ENCODE measurements at regions not wholly inside any gene's neighbourhood (a gene's known extent, or its start where the extent isn't known, plus 50 kb on each side); places are given as distances from the start of the nearest gene placed in this dataset.

DNA sequence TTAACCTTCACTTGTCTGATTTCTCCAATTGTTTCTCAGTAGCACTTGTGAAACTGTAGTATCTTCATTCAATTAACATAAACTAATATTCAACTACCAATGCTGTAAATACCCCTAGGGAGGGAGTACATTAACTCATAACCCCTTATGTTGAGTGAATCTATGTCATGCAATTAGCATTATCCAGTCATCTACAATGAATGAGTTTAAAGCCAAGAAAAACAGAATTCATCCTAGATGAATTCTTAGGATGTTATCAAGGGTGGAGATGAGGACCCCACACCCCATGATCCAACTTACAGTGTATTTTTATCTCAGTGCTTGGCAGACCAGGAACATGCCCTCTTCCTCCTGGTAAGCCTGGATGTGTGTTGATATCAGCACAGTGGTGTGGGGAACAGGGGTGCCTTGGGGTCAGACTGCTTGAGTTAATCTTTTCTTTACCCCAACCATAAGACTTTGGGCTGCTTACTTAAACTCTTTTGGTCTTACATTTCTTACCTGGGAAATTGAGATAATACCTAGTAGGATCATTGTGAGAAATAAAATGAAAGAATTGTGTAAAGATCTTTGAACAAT lies 62.1 kb upstream of the SCOC start:
- CTCF ChIA-PET = interaction anchor here (1.2 to 2.3 kb wide), 3 partner anchors 15 to 19 kb away, joined by 5 to 9 read pairs (median 5); no protein-coding TSS in a partner anchor
- Histone ChIP-seq H3K9me2 (ENCODE audit: insufficient read depth) (no peaks in the 10 kb centered on the region), H3K27me3 (ENCODE audit: insufficient read depth, low read length) (no peaks in the 10 kb centered on the region), H3K9ac (ENCODE audit: low read length) (no peak overlapping the region), H3K4me1 (ENCODE audit: control insufficient read depth in 1 of 2, insufficient read depth in 2 of 2, low read length in 2 of 2) (no peaks in the 10 kb centered on the region), H2AFZ (ENCODE audit: low read depth, low read length, poor library complexity, severe bottlenecking) (no peak overlapping the region), H3K4me3 (replicated peaks in 1 of 2; ENCODE audit: low read depth in 1 of 2, low read length in 2 of 2) (no peak overlapping the region), H3K9me3 (ENCODE audit: control insufficient read depth in 1 of 2, insufficient read depth in 1 of 2, low read depth in 1 of 2, low read length in 2 of 2) (no peaks in the 10 kb centered on the region), H4K20me1 (ENCODE audit: insufficient read depth) (no peaks in the 10 kb centered on the region), H3K79me2 (ENCODE audit: insufficient read depth, low read length) (no peaks in the 10 kb centered on the region), H3K36me3 (ENCODE audit: control insufficient read depth in 1 of 2, insufficient read depth in 2 of 2, low read length in 2 of 2) (no peaks in the 10 kb centered on the region), H3K4me2 (ENCODE audit: low read length) (no peak overlapping the region), H3K27ac (ENCODE audit: low read depth, low read length) (no peak overlapping the region)
- ATAC-seq = no peak
- RAD21 ChIA-PET (ENCODE audit: low non-redundant PET in 1 of 2, low total read pairs in 2 of 2, uncharacterized antibody in 2 of 2, unreplicated experiment in 2 of 2) = no interaction called here
- no peak for DNase-seq (ENCODE audit: low read depth, low spot score)
- BruUV-seq (replicated peaks) = no TSS peak
- intact Hi-C loops (cut with micrococcal nuclease) = no loop called here
- TF ChIP-seq YY1 (IDR thresholded peaks at IDR 0.05; ENCODE audit: extremely low read depth, insufficient replicate concordance, low read depth, low read length) (no peak), EZH2phosphoT487 (IDR thresholded peaks at IDR 0.05; ENCODE audit: borderline replicate concordance) (no peak), EZH2 (IDR thresholded peaks at IDR 0.05) (no peak), TCF7L2 (IDR thresholded peaks at IDR 0.05; ENCODE audit: borderline replicate concordance, extremely low read depth, insufficient read depth, insufficient read length) (no peak), SP1 (IDR thresholded peaks at IDR 0.05; ENCODE audit: low read depth) (no peak), SIN3A (IDR thresholded peaks at IDR 0.05; ENCODE audit: low read depth) (no peak), ELF1 (IDR thresholded peaks at IDR 0.05; ENCODE audit: borderline replicate concordance, low read depth) (no peak), ZFX (IDR thresholded peaks at IDR 0.05) (no peak), RAD21 (IDR thresholded peaks at IDR 0.05; ENCODE audit: low read depth) (no peak), ZNF274 (IDR thresholded peaks at IDR 0.05; ENCODE audit: low read depth, low read length) (no peak), JUND (IDR thresholded peaks at IDR 0.05) (no peak), CBX3 (IDR thresholded peaks at IDR 0.05; ENCODE audit: low read depth) (no peak), POLR2A (IDR thresholded peaks at IDR 0.05; ENCODE audit: borderline replicate concordance, extremely low read depth, insufficient read depth, insufficient read length) (no peak), POLR2AphosphoS5 (IDR thresholded peaks at IDR 0.05; ENCODE audit: low read depth, low read length) (no peak), SRF (IDR thresholded peaks at IDR 0.05; ENCODE audit: low read depth) (no peak)
- TF ChIP-seq, protein P1, sequence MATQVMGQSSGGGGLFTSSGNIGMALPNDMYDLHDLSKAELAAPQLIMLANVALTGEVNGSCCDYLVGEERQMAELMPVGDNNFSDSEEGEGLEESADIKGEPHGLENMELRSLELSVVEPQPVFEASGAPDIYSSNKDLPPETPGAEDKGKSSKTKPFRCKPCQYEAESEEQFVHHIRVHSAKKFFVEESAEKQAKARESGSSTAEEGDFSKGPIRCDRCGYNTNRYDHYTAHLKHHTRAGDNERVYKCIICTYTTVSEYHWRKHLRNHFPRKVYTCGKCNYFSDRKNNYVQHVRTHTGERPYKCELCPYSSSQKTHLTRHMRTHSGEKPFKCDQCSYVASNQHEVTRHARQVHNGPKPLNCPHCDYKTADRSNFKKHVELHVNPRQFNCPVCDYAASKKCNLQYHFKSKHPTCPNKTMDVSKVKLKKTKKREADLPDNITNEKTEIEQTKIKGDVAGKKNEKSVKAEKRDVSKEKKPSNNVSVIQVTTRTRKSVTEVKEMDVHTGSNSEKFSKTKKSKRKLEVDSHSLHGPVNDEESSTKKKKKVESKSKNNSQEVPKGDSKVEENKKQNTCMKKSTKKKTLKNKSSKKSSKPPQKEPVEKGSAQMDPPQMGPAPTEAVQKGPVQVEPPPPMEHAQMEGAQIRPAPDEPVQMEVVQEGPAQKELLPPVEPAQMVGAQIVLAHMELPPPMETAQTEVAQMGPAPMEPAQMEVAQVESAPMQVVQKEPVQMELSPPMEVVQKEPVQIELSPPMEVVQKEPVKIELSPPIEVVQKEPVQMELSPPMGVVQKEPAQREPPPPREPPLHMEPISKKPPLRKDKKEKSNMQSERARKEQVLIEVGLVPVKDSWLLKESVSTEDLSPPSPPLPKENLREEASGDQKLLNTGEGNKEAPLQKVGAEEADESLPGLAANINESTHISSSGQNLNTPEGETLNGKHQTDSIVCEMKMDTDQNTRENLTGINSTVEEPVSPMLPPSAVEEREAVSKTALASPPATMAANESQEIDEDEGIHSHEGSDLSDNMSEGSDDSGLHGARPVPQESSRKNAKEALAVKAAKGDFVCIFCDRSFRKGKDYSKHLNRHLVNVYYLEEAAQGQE (IDR thresholded peaks at IDR 0.05; ENCODE audit: low read depth) = no peak
- TF ChIP-seq, protein P2, sequence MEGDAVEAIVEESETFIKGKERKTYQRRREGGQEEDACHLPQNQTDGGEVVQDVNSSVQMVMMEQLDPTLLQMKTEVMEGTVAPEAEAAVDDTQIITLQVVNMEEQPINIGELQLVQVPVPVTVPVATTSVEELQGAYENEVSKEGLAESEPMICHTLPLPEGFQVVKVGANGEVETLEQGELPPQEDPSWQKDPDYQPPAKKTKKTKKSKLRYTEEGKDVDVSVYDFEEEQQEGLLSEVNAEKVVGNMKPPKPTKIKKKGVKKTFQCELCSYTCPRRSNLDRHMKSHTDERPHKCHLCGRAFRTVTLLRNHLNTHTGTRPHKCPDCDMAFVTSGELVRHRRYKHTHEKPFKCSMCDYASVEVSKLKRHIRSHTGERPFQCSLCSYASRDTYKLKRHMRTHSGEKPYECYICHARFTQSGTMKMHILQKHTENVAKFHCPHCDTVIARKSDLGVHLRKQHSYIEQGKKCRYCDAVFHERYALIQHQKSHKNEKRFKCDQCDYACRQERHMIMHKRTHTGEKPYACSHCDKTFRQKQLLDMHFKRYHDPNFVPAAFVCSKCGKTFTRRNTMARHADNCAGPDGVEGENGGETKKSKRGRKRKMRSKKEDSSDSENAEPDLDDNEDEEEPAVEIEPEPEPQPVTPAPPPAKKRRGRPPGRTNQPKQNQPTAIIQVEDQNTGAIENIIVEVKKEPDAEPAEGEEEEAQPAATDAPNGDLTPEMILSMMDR (IDR thresholded peaks at IDR 0.05 in 2 of 3, conservative IDR thresholded peaks at IDR 0.05 in 1 of 3; ENCODE audit: borderline replicate concordance in 1 of 3, insufficient read depth in 1 of 3, low read depth in 2 of 3, low read length in 2 of 3) = no peak
- TF ChIP-seq, protein P3, sequence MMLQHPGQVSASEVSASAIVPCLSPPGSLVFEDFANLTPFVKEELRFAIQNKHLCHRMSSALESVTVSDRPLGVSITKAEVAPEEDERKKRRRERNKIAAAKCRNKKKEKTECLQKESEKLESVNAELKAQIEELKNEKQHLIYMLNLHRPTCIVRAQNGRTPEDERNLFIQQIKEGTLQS (IDR thresholded peaks at IDR 0.05) = no peak
- TF ChIP-seq, protein P4, sequence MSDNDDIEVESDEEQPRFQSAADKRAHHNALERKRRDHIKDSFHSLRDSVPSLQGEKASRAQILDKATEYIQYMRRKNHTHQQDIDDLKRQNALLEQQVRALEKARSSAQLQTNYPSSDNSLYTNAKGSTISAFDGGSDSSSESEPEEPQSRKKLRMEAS (IDR thresholded peaks at IDR 0.05) = no peak
- TF ChIP-seq, protein P5, sequence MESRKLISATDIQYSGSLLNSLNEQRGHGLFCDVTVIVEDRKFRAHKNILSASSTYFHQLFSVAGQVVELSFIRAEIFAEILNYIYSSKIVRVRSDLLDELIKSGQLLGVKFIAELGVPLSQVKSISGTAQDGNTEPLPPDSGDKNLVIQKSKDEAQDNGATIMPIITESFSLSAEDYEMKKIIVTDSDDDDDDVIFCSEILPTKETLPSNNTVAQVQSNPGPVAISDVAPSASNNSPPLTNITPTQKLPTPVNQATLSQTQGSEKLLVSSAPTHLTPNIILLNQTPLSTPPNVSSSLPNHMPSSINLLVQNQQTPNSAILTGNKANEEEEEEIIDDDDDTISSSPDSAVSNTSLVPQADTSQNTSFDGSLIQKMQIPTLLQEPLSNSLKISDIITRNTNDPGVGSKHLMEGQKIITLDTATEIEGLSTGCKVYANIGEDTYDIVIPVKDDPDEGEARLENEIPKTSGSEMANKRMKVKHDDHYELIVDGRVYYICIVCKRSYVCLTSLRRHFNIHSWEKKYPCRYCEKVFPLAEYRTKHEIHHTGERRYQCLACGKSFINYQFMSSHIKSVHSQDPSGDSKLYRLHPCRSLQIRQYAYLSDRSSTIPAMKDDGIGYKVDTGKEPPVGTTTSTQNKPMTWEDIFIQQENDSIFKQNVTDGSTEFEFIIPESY (IDR thresholded peaks at IDR 0.05; ENCODE audit: extremely low read depth, insufficient replicate concordance, low read length) = no peak
- POLR2A ChIA-PET = no interaction called here

Measured in HCT116 (cell line).